ENCODE measurements at regions not wholly inside any gene's neighbourhood (a gene's known extent, or its start where the extent isn't known, plus 50 kb on each side); places are given as distances from the start of the nearest gene placed in this dataset.

DNA sequence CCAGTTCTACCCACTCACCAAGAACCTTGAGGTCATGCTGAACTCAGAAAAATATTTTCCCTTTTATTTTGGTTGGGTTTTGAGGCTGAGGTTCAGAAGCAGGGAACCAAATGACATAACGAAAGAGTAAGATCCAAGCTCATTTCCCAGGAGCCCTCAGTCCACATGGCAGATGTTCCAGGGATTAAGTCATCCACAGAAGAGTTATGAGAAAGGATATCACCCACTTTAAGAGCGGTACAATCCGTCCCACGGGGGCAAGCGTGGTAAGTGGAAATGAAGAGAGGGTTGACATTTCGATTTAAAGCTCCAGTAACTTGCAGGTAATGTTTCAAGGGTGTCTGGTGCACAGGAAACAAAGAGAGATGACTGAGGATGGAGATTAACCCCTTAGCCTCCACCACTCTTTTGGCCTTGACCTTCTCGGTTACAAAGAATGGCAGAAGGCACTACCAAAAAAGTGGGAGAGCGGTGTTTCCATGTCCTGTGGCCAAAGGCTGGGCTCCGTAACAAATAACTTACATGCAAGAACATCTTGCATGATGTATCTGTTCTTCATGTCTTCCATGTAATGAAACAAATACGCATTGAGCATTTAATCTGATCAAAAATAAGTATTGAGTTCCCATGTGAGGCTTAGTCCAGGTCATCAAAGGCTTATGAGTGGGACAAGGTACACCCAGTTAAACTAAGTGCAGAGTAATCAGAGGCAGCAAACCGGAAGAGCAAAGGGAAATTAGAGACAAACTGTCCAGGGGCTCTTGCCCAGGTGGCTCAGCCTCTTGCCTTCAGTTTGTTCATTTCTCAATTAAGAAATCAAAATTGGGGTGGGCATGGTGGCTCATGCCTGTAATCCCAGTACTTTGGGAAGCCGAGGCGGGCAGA is 241.4 kb downstream of the TOMM20 start:
- Histone ChIP-seq H3K4me3 (no peak overlapping the region), H3K27ac (no peak overlapping the region), H4K20me1 (ENCODE audit: low read depth) (no peaks in the 10 kb centered on the region), H3F3A (ENCODE audit: low read depth) (no peaks in the 10 kb centered on the region), H3K79me2 (ENCODE audit: low read depth) (no peaks in the 10 kb centered on the region), H3K4me1 (no peaks in the 10 kb centered on the region), H3K36me3 (no peaks in the 10 kb centered on the region), H3K9me3 (ENCODE audit: low read depth) (no peaks in the 10 kb centered on the region), H3K27me3 (no peaks in the 10 kb centered on the region), H3K4me2 (no peak overlapping the region), H2AFZ (replicated peaks) (no peak overlapping the region), H3K9ac (no peak overlapping the region)
- H3K4me3 Mint-ChIP-seq = no peak overlapping the region
- peak overlapping the region; percentile 6 for H3K27ac Mint-ChIP-seq
- H3K27me3 Mint-ChIP-seq (ENCODE audit: insufficient read depth, low read depth) = peaks cover 18% of the 10 kb centered on the region
- TF ChIP-seq, protein P1, sequence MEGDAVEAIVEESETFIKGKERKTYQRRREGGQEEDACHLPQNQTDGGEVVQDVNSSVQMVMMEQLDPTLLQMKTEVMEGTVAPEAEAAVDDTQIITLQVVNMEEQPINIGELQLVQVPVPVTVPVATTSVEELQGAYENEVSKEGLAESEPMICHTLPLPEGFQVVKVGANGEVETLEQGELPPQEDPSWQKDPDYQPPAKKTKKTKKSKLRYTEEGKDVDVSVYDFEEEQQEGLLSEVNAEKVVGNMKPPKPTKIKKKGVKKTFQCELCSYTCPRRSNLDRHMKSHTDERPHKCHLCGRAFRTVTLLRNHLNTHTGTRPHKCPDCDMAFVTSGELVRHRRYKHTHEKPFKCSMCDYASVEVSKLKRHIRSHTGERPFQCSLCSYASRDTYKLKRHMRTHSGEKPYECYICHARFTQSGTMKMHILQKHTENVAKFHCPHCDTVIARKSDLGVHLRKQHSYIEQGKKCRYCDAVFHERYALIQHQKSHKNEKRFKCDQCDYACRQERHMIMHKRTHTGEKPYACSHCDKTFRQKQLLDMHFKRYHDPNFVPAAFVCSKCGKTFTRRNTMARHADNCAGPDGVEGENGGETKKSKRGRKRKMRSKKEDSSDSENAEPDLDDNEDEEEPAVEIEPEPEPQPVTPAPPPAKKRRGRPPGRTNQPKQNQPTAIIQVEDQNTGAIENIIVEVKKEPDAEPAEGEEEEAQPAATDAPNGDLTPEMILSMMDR (IDR thresholded peaks at IDR 0.05) = no peak
- TF ChIP-seq EZH2 (IDR thresholded peaks at IDR 0.05) = no peak
- TF ChIP-seq EZH2phosphoT487 (IDR thresholded peaks at IDR 0.05) = no peak
- peaks cover 4% of the 10 kb centered on the region for H3K9me3 Mint-ChIP-seq
- DNase-seq (ENCODE audit: low spot score) = no peak
- no peaks in the 10 kb centered on the region for H3K36me3 Mint-ChIP-seq
- peaks cover 25% of the 10 kb centered on the region for H3K4me1 Mint-ChIP-seq

DNA sequence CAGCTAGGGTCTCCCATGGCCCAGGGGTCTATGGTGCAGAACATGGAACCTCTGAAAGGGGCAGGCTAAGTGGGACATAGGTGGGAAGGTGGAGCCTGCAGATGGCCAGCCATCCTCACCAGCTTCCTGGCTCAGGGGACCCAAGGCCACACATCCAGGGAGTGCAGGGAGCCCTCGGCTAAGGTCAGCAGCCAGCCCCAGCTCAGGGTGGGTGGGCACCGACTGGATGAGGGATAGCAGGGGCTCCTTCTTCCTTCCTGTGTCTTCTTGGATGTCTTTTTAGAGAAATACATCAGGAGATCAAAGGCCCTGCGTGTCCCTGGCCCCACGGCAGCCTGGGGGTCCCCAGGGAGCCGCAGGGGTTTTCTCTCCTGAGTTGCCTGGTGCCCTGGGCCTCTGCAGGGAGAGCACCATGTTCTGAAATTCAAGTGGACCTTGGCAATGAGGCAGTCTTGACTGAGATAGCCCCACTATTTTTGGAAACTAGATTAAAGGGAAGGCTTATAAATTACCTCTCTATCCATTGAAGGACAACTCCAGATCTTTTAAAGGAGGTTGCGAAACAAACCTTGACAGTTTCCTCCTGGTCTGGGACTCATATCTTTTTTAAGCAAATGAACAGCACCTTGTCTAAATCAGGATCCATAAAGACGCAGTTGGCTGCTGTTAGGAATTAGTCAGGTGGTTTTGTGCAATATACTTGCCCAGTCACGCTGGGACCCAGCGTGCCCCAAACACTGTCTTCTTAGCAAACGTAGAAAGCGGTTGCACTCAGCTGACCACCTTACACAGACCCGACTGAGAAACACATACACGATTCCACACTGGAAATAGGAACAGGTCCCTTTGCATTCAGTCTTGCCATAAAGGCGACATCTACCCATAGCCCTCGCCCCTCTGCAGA is 242.3 kb downstream of the TOMM20 start:
- Histone ChIP-seq H2AFZ (replicated peaks) (no peak overlapping the region), H3F3A (ENCODE audit: low read depth) (no peaks in the 10 kb centered on the region), H3K36me3 (no peaks in the 10 kb centered on the region), H3K9ac (no peak overlapping the region), H3K9me3 (ENCODE audit: low read depth) (no peaks in the 10 kb centered on the region), H3K79me2 (ENCODE audit: low read depth) (no peaks in the 10 kb centered on the region), H3K27me3 (no peaks in the 10 kb centered on the region), H3K4me3 (no peak overlapping the region), H3K4me2 (no peak overlapping the region), H3K4me1 (no peaks in the 10 kb centered on the region), H3K27ac (no peak overlapping the region), H4K20me1 (ENCODE audit: low read depth) (no peaks in the 10 kb centered on the region)
- H3K36me3 Mint-ChIP-seq = no peaks in the 10 kb centered on the region
- H3K27ac Mint-ChIP-seq = peak overlapping the region; percentile 6
- H3K4me1 Mint-ChIP-seq = peaks cover 29% of the 10 kb centered on the region
- peaks cover 4% of the 10 kb centered on the region for H3K9me3 Mint-ChIP-seq
- DNase-seq (ENCODE audit: low spot score) = no peak
- no peak overlapping the region for H3K4me3 Mint-ChIP-seq
- TF ChIP-seq, protein P1 (IDR thresholded peaks at IDR 0.05) = no peak
- TF ChIP-seq EZH2 (IDR thresholded peaks at IDR 0.05) (no peak), EZH2phosphoT487 (IDR thresholded peaks at IDR 0.05) (no peak)
- H3K27me3 Mint-ChIP-seq (ENCODE audit: insufficient read depth, low read depth) = peaks cover 18% of the 10 kb centered on the region

DNA sequence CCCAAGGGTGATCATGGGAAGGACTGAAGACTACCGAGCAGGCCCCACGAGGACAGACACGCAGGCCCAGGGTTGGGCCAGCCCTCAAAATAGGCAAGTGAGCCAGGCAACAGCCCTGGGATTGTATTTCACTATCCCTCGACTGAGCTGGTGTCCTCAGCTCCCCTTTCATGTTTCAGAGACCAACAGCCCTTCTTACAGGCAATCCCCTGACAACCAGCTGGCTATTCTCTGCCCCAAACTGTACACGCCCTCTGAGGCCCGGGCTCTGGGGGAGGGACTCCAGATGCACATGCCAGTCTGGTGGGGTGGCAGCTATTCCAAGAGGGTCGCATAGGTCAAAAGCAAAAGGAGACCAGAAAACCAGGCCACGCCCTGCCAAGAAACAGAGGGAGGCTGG is 243.0 kb downstream of the TOMM20 start:
- DNase-seq (ENCODE audit: low spot score) = no peak
- no peak overlapping the region for H3K4me3 ChIP-seq
- no peaks in the 10 kb centered on the region for H3K79me2 ChIP-seq (ENCODE audit: low read depth)
- peaks cover 19% of the 10 kb centered on the region for H3K27me3 Mint-ChIP-seq (ENCODE audit: insufficient read depth, low read depth)
- H3K36me3 ChIP-seq = no peaks in the 10 kb centered on the region
- H3K4me3 Mint-ChIP-seq = no peak overlapping the region
- no peak overlapping the region for H3K4me2 ChIP-seq
- no peaks in the 10 kb centered on the region for H3K27me3 ChIP-seq
- H3K27ac ChIP-seq = no peak overlapping the region
- peak overlapping the region; percentile 22 for H3K27ac Mint-ChIP-seq
- no peaks in the 10 kb centered on the region for H3K9me3 ChIP-seq (ENCODE audit: low read depth)
- H3K4me1 Mint-ChIP-seq = peaks cover 26% of the 10 kb centered on the region
- H2AFZ ChIP-seq (replicated peaks) = no peak overlapping the region
- H3K9ac ChIP-seq = no peak overlapping the region
- no peaks in the 10 kb centered on the region for H4K20me1 ChIP-seq (ENCODE audit: low read depth)
- no peaks in the 10 kb centered on the region for H3K36me3 Mint-ChIP-seq
- peaks cover 4% of the 10 kb centered on the region for H3K9me3 Mint-ChIP-seq
- TF ChIP-seq EZH2 (IDR thresholded peaks at IDR 0.05) (no peak), EZH2phosphoT487 (IDR thresholded peaks at IDR 0.05) (no peak)
- H3F3A ChIP-seq (ENCODE audit: low read depth) = no peaks in the 10 kb centered on the region
- no peaks in the 10 kb centered on the region for H3K4me1 ChIP-seq

Measured in neural progenitor cell (in vitro differentiated cells).